ENCODE measurements at regions not wholly inside any gene's neighbourhood (a gene's known extent, or its start where the extent isn't known, plus 50 kb on each side); places are given as distances from the start of the nearest gene placed in this dataset.

DNA sequence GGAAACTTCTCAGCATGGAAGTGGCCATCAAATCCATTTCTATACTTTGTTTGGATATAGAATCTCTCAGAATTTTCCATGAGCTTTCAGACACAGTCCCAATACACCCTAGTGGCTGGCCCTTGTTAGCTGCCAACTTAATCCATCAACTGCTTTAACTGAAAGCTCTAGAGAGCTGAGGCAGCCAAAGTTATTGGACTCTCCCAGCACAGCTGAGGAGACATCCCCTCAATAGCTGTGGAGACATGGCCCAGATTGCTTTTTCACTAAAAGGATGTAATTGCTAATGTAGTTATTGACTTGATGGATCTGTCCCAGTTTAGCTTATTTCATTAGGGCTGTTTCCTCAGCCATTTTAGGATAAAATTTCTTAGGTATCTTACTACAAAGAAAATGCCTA is 94.8 kb upstream of the PRMT6 start:
- DNase-seq (ENCODE audit: low read depth in 2 of 2), result no peak

DNA sequence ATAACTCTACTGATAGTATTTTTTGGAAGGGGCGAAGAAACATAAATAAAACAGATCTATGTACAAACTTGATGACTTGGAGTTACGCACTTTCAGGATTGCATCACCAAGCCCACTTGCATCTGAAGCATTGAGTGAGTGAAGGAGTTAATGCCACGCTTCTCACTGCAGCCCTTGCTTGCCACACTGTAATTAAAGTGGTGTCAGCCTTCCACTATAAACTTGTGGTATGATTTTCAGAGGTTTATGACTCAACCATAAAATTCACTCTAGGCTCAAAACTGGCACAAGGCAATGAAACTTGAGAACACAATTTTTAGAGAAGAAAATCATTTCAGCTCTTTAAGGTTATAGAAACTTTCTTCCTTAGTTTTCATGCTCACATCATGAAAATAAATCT is 93.9 kb upstream of the PRMT6 start:
- no peak for DNase-seq (ENCODE audit: low read depth in 2 of 2)

DNA sequence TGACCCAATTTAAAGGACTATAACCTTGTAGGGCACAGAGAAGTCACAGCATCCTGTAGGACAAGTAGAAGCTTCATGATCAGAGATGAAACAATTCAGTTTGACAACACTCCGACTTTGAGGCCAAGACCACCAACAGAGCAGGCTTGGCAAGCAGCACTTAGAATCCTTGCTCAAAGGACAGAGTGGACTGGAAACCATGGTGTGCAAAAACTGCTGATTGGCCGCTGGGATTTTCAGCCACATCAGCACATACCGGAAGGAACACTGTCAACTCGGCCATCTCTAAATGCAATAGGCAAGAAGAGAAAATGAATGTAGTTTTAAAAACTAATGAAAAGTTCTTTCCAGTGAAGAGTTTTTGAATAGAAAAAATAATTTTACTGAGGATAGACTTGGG is 92.0 kb upstream of the PRMT6 start:
- no peak for DNase-seq (ENCODE audit: low read depth in 2 of 2)

DNA sequence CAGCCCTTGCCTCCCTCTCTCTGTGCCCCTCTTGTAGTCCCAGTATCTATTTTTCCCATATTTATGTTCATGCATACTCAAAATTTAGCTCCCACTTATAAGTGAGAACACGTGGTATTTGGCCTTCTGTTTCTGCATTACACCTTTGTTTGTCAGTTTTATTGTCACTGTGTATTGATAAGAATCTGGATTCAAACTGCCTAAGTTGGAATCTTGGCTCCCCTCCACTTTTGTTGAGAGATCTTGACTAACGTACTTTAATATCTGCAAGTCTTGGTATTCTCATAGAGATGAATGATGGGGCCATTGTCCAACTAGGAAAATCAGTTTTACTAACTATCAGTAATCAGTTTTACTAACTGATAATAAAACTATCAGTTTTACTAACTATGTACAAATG is 87.8 kb upstream of the PRMT6 start:
- DNase-seq (ENCODE audit: low read depth in 2 of 2), result no peak

DNA sequence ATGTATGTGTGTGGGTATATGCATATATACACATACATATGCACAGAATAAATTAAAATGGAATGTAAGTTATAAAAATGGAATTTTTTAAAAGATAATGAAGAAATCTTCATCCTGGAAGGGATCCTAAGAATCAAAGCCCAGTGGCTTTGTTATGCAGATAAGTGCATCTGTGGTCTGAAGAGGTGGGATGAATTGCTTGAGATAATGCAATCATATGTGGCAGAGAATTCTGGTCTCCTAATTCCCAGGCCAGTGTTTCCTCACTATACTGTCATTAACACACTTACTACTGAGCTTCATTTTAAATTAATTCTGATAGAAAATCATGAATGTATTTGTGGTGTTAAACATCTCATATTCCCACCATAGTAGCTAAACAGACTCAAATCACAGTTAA is 86.7 kb upstream of the PRMT6 start:
- no peak for DNase-seq (ENCODE audit: low read depth in 2 of 2)

DNA sequence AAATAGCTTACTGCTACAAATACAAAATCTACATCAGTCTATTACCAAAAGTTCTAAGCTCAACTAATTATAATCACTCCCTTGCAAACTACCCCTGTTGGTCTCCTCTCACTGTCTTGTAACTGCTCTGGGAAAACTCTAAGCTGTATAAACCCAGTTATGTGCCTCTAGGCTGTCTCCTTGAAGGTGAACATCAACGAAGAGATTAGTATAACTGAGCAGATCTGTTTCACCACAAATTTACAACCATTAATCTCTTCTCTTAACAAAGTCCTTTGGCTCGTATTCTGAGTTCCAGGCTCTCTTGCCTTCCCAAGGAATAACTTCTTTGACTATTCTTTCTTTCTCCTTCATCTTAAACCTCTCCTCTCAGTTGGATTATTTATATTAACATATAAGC is 84.4 kb upstream of the PRMT6 start:
- DNase-seq (ENCODE audit: low read depth in 2 of 2), result no peak

DNA sequence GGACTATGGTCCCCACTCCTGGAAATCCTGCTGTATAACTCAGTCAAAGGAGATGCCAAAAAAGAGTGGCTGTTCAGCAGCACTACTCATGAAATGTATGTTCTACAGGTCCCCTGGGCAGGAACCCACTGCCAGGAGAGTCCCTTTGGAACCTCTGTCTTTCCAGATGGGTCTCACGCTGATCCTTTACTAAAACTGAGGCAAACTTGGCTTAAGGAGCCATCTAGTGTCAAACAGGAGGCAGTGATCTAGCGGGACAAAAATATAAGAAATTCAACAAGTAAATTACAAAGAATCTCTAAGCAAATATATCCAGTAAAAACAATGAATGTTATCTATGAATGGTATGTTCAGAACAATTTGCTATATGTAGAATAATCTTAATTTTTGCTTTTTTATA is 80.5 kb upstream of the PRMT6 start:
- no peak for DNase-seq (ENCODE audit: low read depth in 2 of 2)

DNA sequence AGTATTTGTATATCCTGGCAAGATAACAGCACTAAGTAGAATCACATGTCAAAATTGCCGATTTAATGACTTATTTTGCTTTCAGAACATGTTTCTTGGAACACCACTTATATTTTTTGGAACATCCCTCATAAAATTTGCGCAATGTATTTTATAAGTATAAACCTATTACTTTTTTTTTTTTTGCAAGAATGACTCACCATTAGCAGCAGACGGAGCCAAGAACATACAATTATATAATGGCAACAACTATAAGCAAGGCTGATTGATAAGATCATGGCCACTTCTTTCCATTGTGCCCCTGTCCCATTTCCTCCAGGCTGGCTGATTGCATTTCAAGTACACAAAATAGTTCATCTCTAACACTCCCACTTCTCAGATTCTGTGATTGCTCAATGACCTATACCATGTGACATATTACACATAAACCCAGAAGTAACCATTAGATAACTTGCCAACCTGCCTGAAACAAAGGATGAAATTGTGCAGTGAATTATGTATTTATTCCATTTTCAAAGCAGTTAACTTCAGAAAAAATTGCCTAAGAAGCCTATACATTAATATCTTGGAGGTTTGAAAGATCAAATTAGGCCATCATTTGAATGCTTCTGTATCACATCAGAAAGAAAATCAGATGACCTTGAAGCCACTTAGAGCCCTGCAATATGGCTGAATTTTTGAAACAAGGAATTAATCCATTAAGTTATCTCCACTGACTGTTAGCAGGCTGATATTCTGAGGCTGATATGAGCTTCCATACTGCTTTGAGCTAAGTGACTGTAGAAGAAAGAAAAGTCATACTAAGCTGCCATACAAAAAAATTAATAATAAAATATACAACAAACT is 77.8 kb upstream of the PRMT6 start:
- no peak for DNase-seq (ENCODE audit: low read depth in 2 of 2)

DNA sequence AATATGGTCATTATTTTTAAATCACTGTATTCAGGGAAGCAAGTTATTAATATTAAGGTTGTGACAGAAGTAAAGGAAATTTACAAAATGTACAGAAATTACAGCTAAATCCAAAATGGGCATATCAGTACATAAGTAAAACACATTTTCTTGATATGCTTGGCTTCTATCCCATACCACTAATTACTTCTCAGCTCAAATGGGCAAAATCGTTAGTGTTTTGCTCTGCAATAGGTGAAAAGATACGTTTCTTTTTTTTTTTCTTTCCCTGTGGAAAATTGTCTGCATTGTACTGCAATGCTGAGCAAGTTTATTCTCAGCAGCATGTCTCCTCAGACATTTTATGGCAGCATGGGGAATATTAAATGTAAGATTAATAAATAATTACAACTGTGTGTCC is 77.1 kb upstream of the PRMT6 start:
- no peak for DNase-seq (ENCODE audit: low read depth in 2 of 2)

DNA sequence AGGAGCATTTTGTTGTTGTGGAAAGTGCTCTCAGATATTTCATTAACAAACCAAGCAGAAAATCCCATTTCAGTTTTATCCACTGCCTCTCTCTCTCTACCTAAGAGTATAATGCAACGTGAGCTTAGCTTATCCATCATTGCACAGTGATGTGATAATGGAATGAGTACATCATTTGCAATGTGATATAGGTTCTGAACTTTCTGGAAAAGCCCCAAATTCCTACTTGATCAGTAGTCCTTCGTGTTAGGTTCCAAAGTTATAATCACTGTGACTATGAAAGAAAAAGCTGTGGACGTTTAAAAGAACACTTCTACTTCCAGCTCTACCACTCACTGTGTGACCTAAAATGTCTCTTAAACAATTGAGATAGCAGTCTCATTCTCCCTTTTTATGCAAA is 76.4 kb upstream of the PRMT6 start:
- no peak for DNase-seq (ENCODE audit: low read depth in 2 of 2)

DNA sequence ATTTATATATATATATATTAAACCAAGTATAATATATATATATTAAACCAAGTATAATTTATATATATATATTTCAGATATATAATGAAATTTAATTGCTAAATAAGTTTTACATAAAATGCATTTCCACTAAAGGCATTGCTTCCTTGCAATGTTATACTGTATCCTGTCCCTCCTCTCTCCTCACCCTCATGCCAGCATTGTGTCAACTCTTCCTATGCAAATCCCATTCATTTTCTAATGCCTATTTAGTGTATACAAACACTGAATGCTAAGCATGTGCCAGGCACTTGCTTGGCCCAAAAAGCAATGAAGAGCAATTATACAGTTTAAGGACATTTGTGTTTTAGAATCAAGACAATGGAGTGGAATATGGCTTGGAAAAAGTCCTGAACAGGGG is 71.7 kb upstream of the PRMT6 start:
- no peak for DNase-seq (ENCODE audit: low read depth in 2 of 2)

DNA sequence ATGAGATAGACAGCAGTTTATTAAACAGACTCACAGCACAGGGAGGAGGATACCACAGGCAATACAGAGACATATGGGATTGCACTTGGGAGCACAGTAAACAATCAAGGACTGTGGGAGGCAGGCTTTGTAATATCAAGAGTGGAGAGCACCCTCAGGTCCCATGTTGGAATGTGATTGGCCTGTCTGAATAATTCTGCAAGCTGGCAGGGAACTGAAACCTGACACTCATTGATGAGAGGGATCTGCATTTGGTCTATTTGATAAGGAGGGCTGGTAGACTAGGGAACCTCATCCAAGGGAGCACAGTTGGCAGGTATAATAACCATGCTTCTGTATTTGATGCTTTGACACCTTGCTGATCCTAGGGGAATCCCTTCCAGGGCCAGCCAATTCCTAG is 69.9 kb upstream of the PRMT6 start:
- no peak for DNase-seq (ENCODE audit: low read depth in 2 of 2)

DNA sequence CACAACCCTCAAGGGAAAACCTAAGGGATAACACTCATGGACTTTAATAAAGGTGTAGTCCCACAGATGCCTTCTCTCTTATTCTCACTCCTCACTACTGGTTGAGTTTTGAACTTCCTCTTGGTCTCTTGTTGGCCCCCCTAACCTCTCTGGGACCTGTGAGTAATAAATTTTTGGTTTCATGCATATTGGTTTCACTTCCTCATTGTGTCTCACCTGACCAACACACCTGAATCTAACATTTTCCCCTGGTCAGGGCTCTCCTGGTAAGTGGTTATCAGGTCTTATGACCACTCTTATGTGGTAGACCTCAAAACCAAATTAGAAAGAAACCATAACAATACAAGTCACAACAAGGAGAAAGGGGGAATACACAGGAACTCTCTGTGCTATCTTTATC is 60.5 kb upstream of the PRMT6 start:
- DNase-seq (ENCODE audit: low read depth in 2 of 2), result no peak

DNA sequence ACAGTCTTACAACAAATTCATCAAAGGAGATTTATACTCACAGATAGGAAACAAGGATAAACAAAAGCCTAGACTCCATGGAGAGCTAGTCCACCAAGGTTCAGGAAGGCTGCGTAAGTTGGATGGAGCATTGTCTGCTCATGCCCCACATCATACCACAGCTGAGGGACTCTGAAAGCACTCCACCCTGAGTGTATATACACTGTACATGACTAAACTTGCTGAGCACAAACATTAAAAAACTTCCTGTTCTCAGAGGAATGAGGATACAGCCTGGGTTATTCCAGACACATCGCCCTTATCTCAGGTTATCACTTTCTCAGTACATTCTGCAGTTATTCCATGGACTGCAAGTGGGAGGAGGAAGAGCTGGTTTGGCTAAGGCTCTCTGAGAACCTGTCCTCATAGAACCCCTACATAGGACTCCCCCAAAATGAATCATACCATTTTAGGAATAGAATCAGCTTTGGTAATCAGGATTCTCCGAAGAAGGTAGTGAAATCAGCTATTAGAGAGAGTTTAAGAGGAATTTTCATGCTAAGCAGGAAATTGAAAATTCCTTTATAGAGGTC is 58.0 kb upstream of the PRMT6 start:
- no peak for DNase-seq (ENCODE audit: low read depth in 2 of 2)

DNA sequence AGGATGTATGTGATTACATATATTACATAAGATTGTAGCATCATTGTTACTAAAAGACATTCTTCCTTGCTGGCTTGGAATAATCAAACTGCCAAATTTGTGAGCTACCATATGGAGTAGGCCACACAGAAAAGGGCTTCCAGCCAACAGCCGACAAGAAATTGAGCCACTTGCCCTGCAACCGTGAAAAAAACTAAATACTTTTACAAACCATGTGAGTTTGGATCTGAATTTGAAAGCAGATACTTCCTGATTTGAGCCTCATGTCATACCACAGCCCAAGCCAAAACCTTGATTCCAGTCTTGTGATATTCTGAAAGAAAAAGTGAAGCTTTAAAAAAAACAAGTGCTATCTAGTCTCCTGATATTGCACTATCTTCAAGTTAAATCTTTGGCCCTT is 55.6 kb upstream of the PRMT6 start:
- no peak for DNase-seq (ENCODE audit: low read depth in 2 of 2)

DNA sequence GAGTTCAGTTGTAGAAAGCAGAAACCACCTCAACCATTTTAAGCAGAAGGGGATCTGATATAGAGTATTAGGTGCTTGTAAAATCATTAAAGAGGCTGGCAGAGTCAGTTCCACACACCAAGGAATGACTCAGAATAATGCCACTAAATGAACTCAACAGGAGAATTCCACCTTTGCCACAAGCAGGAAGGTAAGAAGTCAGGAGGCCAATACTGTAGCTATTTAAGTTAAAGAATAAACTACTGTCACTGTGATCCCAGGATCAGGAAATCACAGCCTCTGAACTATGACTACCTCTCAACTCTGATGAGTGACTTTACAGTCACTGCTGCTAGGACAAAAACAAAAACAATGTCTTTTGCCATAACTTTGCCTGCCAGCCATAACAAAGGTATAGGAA is 52.5 kb upstream of the PRMT6 start:
- no peak for DNase-seq (ENCODE audit: low read depth in 2 of 2)

DNA sequence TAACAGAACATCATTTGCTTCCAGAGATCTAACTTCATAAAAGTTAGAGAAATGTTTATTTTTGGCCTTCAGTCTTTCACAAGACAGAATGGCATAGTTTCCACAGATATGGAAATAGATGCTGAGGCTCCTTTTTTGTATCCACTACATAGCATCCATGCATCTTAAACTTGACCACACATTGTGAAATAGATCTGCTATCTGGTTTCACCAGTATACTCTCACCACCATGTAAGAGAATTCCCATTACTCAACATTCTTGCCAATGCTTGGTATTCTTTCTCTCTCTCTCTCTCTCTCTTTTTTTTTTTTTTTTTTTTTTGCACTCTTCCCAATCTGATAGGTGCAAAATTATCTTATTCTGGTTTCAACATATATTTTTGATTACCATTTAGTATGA is 52.1 kb upstream of the PRMT6 start:
- DNase-seq (ENCODE audit: low read depth in 2 of 2), result no peak
